Endothelial cell of umbilical vein (primary cell): ENCODE measurements at regions not wholly inside any gene's neighbourhood (a gene's known extent, or its start where the extent isn't known, plus 50 kb on each side); places are given as distances from the start of the nearest gene placed in this dataset.

Source experiments
- BruUV-seq: library from RNA; stranded (reverse); fragments of 400-500 nt; replicated peaks from 2 replicates; lab custom pipeline; 2021; lab: Mats Ljungman, UMichigan
- CTCF ChIA-PET: fragments of 300-600, 350-600 bp; sonication (Branson Sonifier 250); formaldehyde crosslinking; loops from one replicate; lab custom pipeline; 2021; ENCODE audit warnings: antibody characterized with exemption, inconsistent platforms; lab: Charles Lee
- POLR2A ChIA-PET: fragments of 300-600, 350-600 bp; sonication (Branson Sonifier 250); formaldehyde crosslinking; loops from one replicate; lab custom pipeline; 2021; ENCODE audit warnings: antibody characterized with exemption, inconsistent platforms; lab: Charles Lee
- DNase-seq: peaks from one replicate; pipeline ENCODE4 v3.0.0-alpha.2; 2011; ENCODE audit warnings: low read depth, low spot score
- FAIRE-seq: peaks from 2 replicates; lab custom pipeline; 2011; peaks lifted over from hg19 to GRCh38; lab: Jason Lieb, UNC
- H2AFZ ChIP-seq: 2 replicates; pipeline ENCODE4 v1.6.0; 2012; ENCODE audit warnings: low read depth, low read length, control low read depth, inconsistent platforms
- H3K27ac ChIP-seq: 2 replicates; pipeline ENCODE4 v1.5.1; 2011; ENCODE audit warnings: low read depth, mild to moderate bottlenecking, control low read depth, low read length, moderate library complexity; ENCODE audit not compliant: insufficient read depth
- H3K27me3 ChIP-seq, 2 experiments: 2 replicates each; pipeline versions ENCODE4 v1.6.0 to v1.6.1; 2011; ENCODE audit warnings: low read length in 2 of 2, mixed read lengths in 1 of 2; ENCODE audit not compliant: control insufficient read depth in 2 of 2, insufficient read depth in 2 of 2
- H3K36me3 ChIP-seq, 2 experiments: 2 replicates in 1 of 2; 3 replicates in 1 of 2; pipeline ENCODE4 v1.5.1; 2011; ENCODE audit warnings: low read length in 2 of 2, mild to moderate bottlenecking in 1 of 2, moderate library complexity in 1 of 2; ENCODE audit not compliant: control insufficient read depth in 2 of 2, insufficient read depth in 2 of 2; ENCODE audit errors: extremely low read depth in 1 of 2
- H3K4me1 ChIP-seq: 3 replicates; pipeline ENCODE4 v1.5.1; 2011; ENCODE audit warnings: mild to moderate bottlenecking, low read length; ENCODE audit not compliant: control insufficient read depth, insufficient read depth; ENCODE audit errors: extremely low read depth
- H3K4me2 ChIP-seq: 2 replicates; pipeline ENCODE4 v1.6.1; 2011; ENCODE audit warnings: low read length, control low read depth, mixed read lengths; ENCODE audit not compliant: insufficient read depth
- H3K4me3 ChIP-seq, 3 experiments: fragments of 200-600 bp in 1 of 3; sonication (generic), shearing (Covaris generic) in 1 of 3; replicated peaks in 1 of 3; 2 replicates each; pipeline ENCODE4 v1.5.1; 2011 to 2016; ENCODE audit warnings: control low read depth in 3 of 3, low read length in 3 of 3, mild to moderate bottlenecking in 2 of 3, inconsistent platforms in 1 of 3, low read depth in 1 of 3, moderate library complexity in 1 of 3; ENCODE audit not compliant: insufficient read depth in 1 of 3
- H3K79me2 ChIP-seq: 2 replicates; pipeline ENCODE4 v1.6.0; 2012; ENCODE audit warnings: low read length, inconsistent platforms; ENCODE audit not compliant: control insufficient read depth, insufficient read depth
- H3K9ac ChIP-seq: replicated peaks from 2 replicates; pipeline ENCODE3; 2011; ENCODE audit warnings: low read length, control low read depth; ENCODE audit not compliant: insufficient read depth; ENCODE audit errors: extremely low read depth
- H3K9me1 ChIP-seq: replicated peaks from 3 replicates; pipeline ENCODE4 v1.6.0; 2011; ENCODE audit warnings: mild to moderate bottlenecking, low read length; ENCODE audit not compliant: control insufficient read depth, insufficient read depth; ENCODE audit errors: extremely low read depth
- H3K9me3 ChIP-seq: replicated peaks from 2 replicates; pipeline ENCODE4 v1.5.1; 2012; ENCODE audit warnings: low read length, inconsistent platforms; ENCODE audit not compliant: control insufficient read depth, insufficient read depth
- H4K20me1 ChIP-seq: replicated peaks from 2 replicates; pipeline ENCODE3; 2011; ENCODE audit warnings: mild to moderate bottlenecking, low read length; ENCODE audit not compliant: control insufficient read depth, insufficient read depth; ENCODE audit errors: extremely low read depth
- EZH2 ChIP-seq: IDR thresholded peaks from 2 replicates; pipeline ENCODE4 v1.6.1; 2012; ENCODE audit warnings: borderline replicate concordance, low read depth, mild to moderate bottlenecking, moderate library complexity, low read length, inconsistent platforms; ENCODE audit not compliant: severe bottlenecking
- FOS ChIP-seq: IDR thresholded peaks from 2 replicates; pipeline ENCODE4 v1.6.1; 2011; ENCODE audit warnings: mild to moderate bottlenecking, low read length, moderate library complexity, borderline replicate concordance; ENCODE audit not compliant: insufficient read depth
- GATA2 ChIP-seq: IDR thresholded peaks from 2 replicates; pipeline ENCODE4 v1.7.0; 2011; ENCODE audit warnings: low read depth, mild to moderate bottlenecking, moderate library complexity, mixed read lengths, low read length; ENCODE audit not compliant: insufficient read length, insufficient read depth
- JUN ChIP-seq: IDR thresholded peaks from 2 replicates; pipeline ENCODE4 v1.6.1; 2011; ENCODE audit warnings: borderline replicate concordance, low read depth; ENCODE audit not compliant: insufficient read length, insufficient read depth
- MYC ChIP-seq: IDR thresholded peaks from one replicate; pipeline ENCODE4 v1.6.1; 2011; ENCODE audit warnings: mild to moderate bottlenecking, low read depth, low read length
- POLR2A ChIP-seq: IDR thresholded peaks from 2 replicates; pipeline ENCODE4 v1.6.1; 2012; ENCODE audit warnings: low read depth, mild to moderate bottlenecking, control low read depth, low read length
- POLR2AphosphoS5 ChIP-seq: IDR thresholded peaks from 2 replicates; pipeline ENCODE4 v1.6.1; 2012; ENCODE audit warnings: low read depth, mild to moderate bottlenecking, control low read depth, low read length, moderate library complexity; ENCODE audit not compliant: insufficient read depth
- dilution Hi-C: fragments of 300-500 bp; cut with MboI; formaldehyde crosslinking; loops from one replicate; pipeline ENCODE4 v1.15.0; 2019; ENCODE audit warnings: low sequenced_read_pairs; ENCODE audit not compliant: extremely low pct_ligation_motif_present
- intact Hi-C: fragments of 100-400 bp; cut with micrococcal nuclease; formaldehyde crosslinking; loops from one replicate; pipeline ENCODE4 v1.10.0; 2022
- TF ChIP-seq, protein P1 (sequence below), 2 donors: IDR thresholded peaks; 1 replicate in 1 of 2; 2 replicates in 1 of 2; pipeline ENCODE4 v1.5.1; 2011; ENCODE audit warnings: low read length in 2 of 2, mild to moderate bottlenecking in 2 of 2, moderate library complexity in 2 of 2, control low read depth in 1 of 2, inconsistent platforms in 1 of 2, low read depth in 1 of 2; ENCODE audit not compliant: insufficient read depth in 1 of 2; ENCODE audit errors: extremely low read depth in 1 of 2
- TF ChIP-seq, protein P2 (sequence below): IDR thresholded peaks from 2 replicates; pipeline ENCODE4 v1.6.1; 2011; ENCODE audit not compliant: insufficient read depth, insufficient read length

DNA sequence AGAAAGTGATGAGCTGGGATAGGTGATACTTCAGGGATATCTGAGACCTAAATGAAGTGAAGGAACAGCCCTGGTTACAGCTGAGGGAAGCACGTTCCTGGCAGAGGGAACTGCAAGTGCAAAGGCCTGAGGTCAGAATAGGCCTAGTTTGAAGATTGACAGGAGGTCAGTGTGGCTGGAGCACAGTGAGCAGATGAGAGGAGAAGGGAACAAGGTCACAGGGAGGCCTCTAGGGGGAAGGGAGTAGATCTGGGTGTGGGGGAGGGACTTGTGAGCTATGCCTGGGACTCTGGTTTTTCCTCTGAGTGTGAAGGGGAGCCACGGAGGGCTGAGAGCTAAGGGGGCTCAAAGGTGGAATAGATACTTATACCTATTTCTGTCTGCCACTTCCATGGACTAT, 736.4 kb downstream of the MATN1 start:
- H3K79me2 ChIP-seq = no peaks in the 10 kb centered on the region
- no peak overlapping the region for H2AFZ ChIP-seq
- no peaks in the 10 kb centered on the region for H3K9me1 ChIP-seq
- FAIRE-seq (no peak), DNase-seq (no peak)
- no peak overlapping the region for H3K4me2 ChIP-seq
- no peak overlapping the region for H3K9ac ChIP-seq
- no peaks in the 10 kb centered on the region for H4K20me1 ChIP-seq
- intact Hi-C loops = no loop called here
- H3K4me1 ChIP-seq = no peaks in the 10 kb centered on the region
- ChIA-PET POLR2A (no interaction called here), CTCF (interaction anchor here (1.2 kb wide), 1 partner anchor 149 kb away, joined by 3 read pairs; no protein-coding TSS in a partner anchor)
- no peaks in the 10 kb centered on the region for H3K9me3 ChIP-seq
- dilution Hi-C loops = no loop called here
- no TSS peak for BruUV-seq
- H3K27me3 ChIP-seq = no peaks in the 10 kb centered on the region
- TF ChIP-seq JUN = no peak
- no peak for TF ChIP-seq POLR2A
- TF ChIP-seq POLR2AphosphoS5 = no peak
- no peak for TF ChIP-seq MYC
- TF ChIP-seq, protein P1, sequence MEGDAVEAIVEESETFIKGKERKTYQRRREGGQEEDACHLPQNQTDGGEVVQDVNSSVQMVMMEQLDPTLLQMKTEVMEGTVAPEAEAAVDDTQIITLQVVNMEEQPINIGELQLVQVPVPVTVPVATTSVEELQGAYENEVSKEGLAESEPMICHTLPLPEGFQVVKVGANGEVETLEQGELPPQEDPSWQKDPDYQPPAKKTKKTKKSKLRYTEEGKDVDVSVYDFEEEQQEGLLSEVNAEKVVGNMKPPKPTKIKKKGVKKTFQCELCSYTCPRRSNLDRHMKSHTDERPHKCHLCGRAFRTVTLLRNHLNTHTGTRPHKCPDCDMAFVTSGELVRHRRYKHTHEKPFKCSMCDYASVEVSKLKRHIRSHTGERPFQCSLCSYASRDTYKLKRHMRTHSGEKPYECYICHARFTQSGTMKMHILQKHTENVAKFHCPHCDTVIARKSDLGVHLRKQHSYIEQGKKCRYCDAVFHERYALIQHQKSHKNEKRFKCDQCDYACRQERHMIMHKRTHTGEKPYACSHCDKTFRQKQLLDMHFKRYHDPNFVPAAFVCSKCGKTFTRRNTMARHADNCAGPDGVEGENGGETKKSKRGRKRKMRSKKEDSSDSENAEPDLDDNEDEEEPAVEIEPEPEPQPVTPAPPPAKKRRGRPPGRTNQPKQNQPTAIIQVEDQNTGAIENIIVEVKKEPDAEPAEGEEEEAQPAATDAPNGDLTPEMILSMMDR (IDR thresholded peaks at IDR 0.05; ENCODE audit: extremely low read depth in 1 of 2, insufficient read depth in 1 of 2, low read depth in 1 of 2, low read length in 2 of 2) = no peak
- no peak for TF ChIP-seq EZH2
- TF ChIP-seq FOS = no peak
- TF ChIP-seq, protein P2, sequence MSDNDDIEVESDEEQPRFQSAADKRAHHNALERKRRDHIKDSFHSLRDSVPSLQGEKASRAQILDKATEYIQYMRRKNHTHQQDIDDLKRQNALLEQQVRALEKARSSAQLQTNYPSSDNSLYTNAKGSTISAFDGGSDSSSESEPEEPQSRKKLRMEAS = no peak
- TF ChIP-seq GATA2 = no peak
- no peak overlapping the region for H3K27ac ChIP-seq
- no peaks in the 10 kb centered on the region for H3K36me3 ChIP-seq
- H3K4me3 ChIP-seq = no peak overlapping the region
